Stimulated activated CD8-positive, alpha-beta memory T cell treated with anti-CD3 and anti-CD28 coated beads, Interleukin-4, amount 100 ng/mL, for 4 hours (primary cell): ENCODE measurements at regions not wholly inside any gene's neighbourhood (a gene's known extent, or its start where the extent isn't known, plus 50 kb on each side); places are given as distances from the start of the nearest gene placed in this dataset.

Source experiments
- DNase-seq, 2 donors: peaks; one replicate each; pipeline ENCODE4 v3.0.0-alpha.2; 2020; ENCODE audit warnings: low read depth in 2 of 2, low spot score in 1 of 2

GRCh38 chr18:77442393-77442792 lies 192.7 kb downstream of the GALR1 start:
- DNase-seq: no peak

DNA sequence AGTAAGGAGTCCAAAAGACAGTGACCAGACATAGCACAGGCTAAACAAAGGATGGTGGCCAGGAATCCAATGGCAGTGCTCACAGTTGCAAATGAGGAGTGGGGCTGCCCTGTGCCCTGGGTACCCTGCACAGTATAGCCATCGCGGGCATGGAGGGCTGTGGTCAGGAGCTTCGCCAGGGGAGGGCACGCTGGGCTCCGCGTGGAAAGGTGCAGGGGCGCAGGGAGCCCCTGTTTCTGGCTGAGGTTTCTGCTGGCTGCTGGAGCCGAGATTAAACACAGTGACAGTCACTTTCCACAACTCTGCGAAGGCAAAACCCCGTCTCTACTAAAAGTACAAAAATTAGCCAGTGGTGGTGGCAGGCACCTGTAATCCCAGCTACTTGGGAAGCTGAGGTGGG lies 194.7 kb downstream of the GALR1 start:
- no peak for DNase-seq

- no peak for DNase-seq
Measured at GRCh38 chr18:77448046-77448445, 198.4 kb downstream of the GALR1 start.

DNA sequence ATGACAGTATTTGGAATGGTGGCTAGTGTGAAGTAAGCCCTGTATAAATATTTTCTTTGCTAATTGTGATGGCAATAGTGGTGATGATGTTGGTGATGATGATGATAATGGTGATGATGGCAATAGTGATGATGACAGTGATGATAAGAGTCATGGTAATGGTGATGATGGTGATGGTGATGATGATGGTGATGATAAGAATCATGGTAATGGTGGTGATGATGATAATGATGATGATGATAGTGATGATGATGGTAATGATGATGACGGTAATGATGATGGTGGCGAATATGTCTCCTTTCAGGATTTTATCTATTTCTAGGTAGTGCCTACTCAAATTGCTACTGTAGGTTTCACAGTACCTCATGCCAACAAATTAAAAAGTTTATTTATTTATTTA lies 205.4 kb downstream of the GALR1 start:
- no peak for DNase-seq

DNA sequence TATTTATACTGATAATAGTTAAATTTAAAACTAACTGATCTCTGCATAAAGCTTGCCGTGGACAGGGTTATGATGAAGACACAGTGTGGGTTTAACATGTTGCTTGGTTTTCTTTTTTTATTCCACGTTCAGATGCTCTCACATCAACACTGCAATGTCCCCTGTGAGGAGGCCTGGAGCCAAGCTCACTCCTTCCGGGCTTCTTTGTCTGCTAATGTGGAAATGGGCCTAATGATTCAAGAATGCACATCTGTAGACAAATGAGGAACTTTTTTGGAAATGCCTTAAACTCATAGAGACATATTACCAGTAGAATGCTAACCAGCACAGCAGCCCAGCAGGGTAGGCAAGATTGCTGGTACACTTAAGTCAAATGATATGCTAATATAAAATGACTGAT lies 208.0 kb downstream of the GALR1 start:
- DNase-seq: no peak

GRCh38 chr18:77461062-77461688 lies 211.5 kb downstream of the GALR1 start:
- DNase-seq: no peak

DNA sequence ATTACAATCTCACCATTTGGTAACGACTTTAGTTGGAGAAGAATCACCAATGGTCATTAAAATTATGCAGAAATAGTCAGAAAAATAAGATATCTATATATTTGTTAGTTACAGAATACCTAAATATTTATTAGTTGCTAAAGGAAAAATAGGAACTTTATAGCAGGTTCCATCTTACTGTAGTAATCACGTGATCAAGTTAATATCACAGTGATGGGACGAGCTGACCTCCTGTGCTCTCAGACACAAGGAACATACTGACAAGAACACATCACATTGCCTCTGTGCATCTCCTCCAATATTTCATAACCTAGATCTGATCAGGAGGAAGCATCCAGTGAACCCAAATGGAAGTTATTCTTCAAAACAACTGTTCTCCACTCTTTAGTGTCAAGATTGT lies 215.3 kb downstream of the GALR1 start:
- DNase-seq: no peak

- no peak for DNase-seq
Measured at GRCh38 chr18:77466890-77467289, 217.2 kb downstream of the GALR1 start.

GRCh38 chr18:77469131-77469530 lies 219.5 kb downstream of the GALR1 start:
- DNase-seq: no peak

GRCh38 chr18:77470569-77471413 lies 221.1 kb downstream of the GALR1 start:
- no peak for DNase-seq

- DNase-seq: no peak
Measured at GRCh38 chr18:77472509-77472908, 222.9 kb downstream of the GALR1 start.

DNA sequence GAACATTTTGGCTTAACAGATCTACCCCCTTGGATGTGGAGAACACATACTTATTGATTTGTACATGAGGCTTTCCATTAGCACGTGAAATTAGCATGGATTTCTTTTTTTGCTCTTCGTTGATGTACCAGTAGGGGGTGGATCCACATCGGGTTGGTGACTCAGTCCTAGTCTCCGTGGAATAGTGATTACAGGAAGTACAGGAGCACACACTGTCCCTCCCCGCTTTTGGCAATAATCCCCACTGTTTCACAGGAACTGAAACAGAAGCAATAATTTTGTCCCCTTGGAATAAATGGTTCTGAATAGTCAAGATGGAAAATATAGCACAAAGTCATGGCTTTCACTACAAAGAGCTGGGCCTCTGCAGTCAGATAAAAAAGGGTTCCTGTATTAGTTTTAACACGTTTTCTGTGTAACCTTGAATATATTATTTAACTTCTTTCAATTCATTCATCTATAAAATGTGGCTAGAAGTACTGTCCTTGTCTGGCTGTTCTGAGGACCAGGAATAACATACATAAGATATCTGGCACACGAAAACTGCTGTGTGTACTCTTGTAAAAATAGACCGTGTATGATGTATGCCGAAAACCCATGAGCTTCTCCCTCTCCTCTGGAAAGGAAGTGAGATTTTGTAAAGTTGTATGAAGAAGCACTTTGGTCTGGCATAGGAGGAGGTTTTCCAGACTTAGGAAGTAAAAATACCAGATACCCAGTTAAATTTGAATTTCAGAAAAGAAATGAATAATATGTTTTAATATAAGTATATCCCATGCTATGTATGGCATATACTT lies 229.2 kb downstream of the GALR1 start:
- no peak for DNase-seq

DNA sequence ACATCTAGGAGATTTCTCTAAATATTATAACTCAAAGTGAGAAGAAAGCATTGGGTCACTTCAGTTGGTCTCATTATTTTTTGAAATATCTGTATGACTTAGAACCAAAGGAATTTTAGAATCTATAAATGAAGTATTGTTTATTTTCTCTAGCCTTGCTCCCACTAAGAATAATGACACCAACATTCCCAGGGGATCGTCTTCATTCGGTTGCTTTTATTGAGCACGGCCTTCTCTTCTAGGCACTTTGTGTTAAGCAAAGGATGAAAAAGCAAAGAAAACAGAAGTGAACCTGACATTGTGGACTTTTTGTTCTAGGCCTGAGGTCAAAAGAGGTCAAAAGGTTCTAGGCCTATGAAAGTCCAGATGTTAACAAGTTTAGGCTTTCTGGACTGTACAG lies 231.9 kb downstream of the GALR1 start:
- no peak for DNase-seq

- DNase-seq: no peak
Measured at GRCh38 chr18:77482190-77483085, 232.8 kb downstream of the GALR1 start.

GRCh38 chr18:77486985-77487384 lies 237.3 kb downstream of the GALR1 start:
- no peak for DNase-seq

GRCh38 chr18:77487951-77488740 lies 238.5 kb downstream of the GALR1 start:
- DNase-seq: no peak

- no peak for DNase-seq
Measured at GRCh38 chr18:77495079-77495478, 245.4 kb downstream of the GALR1 start.

DNA sequence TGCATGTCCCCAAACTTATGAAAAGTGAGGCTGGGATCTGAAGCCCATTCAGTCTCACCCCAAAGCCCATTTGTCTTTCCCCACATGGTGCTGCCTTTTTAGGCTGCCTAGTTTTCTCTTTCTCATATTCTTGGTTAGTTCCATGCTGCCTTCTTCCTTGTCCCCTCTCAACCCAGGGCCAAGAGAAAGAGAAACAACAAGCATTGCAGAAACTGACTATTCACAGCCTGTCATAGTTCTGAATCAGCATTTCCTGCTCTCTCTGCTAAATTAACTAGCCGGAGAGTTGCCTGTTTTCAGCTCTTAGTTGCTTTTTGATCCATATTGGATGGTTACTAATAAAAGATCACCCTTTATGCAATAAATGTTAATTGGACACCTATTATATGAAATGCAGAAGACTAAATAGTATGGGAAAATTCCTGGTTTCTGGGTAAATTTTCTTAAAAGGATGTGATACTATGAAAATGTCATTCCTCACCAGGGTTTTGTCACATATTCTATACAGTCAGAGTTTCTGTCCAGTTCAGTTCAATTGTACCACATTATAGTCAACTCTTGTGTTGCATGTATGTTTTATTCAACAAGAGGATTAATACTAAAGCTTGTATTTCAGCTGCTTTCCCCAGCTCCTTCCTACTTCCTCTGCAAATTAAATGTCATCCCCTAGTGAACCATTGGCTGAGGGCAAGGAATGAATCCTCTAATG lies 246.5 kb downstream of the GALR1 start:
- DNase-seq: no peak

GRCh38 chr18:77501266-77501665 lies 251.6 kb downstream of the GALR1 start:
- DNase-seq: no peak

GRCh38 chr18:77505499-77505898 lies 255.9 kb downstream of the GALR1 start:
- no peak for DNase-seq
